DMS153 treated with DMSO at 0.1 percent for 48 hours (cell line): ENCODE measurements at regions not wholly inside any gene's neighbourhood (a gene's known extent, or its start where the extent isn't known, plus 50 kb on each side); places are given as distances from the start of the nearest gene placed in this dataset.
A peak's percentile ranks its signal among the peaks of the same experiment; 100 is the strongest.

Experiments
- DNase-seq: peaks from one replicate; lab custom pipeline; 2025; ENCODE audit not compliant: unreplicated experiment; lab: John Stamatoyannopoulos, UW

GRCh38 chr14:82113007-82113406 lies 579.4 kb upstream of the SEL1L start:
- no peak for DNase-seq

GRCh38 chr14:82113710-82114109 lies 580.1 kb upstream of the SEL1L start:
- no peak for DNase-seq

DNA sequence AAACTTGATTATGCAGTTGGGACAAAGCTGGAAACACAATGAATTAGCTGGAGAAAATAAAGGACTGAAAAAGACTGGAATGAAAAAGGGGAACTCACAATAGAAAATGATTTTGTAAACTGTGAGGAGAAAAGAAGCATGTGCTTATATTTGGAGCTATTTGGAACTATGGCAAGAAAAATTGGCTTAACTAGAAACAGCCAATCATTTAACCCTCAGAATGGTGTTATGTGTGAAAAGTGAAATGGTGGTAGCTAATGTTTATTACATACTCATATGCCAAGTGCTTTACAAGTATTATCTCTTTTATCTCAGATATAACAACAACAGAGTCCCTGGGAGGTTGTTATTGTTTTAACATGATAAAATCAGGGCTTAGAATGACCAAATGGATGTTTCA lies 583.1 kb upstream of the SEL1L start:
- no peak for DNase-seq

DNA sequence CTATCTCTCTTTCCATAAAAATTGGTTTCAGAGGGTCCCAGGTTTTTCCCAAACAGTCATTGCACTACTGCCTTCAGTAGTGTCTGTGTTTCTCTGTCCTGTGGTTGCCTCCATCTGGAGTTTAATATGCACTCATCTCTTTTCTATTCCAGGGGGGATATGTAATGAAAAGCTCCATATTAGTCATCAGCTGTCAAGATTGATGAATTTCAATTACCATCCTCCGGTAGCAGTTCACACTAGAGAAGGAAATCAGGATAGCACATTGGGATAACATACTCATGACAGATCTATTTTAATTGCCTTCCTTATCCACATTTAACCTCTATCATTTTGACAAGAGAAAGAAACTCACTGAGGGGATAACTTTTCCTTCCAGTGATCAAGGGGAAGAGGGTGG lies 589.0 kb upstream of the SEL1L start:
- no peak for DNase-seq

DNA sequence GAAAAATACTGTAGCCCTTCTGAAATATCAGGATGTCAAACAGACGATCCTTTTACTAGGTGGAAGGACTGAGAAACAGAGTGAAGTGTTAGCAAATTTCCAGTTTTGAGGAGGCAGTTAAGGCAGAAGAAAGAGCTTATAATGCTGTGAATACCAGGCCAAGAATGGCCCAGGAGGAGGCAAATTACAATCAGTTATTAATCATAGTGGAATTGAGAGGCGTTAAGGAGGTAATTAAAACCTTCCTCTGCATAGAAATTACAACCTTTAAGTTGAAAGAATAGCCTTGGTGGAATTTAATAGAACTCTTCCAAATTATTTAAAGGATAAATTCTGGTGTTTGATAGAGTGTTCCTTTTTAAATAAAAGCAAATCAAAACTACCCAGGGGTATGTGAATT lies 590.9 kb upstream of the SEL1L start:
- DNase-seq: no peak

- DNase-seq: no peak
Measured at GRCh38 chr14:82126006-82126405, 592.4 kb upstream of the SEL1L start.

GRCh38 chr14:82134411-82134810 lies 600.8 kb upstream of the SEL1L start:
- no peak for DNase-seq

- no peak for DNase-seq
Measured at GRCh38 chr14:82138431-82138830, 604.8 kb upstream of the SEL1L start.

- no peak for DNase-seq
Measured at GRCh38 chr14:82146846-82147245, 613.2 kb upstream of the SEL1L start.

GRCh38 chr14:82153689-82154088 lies 620.0 kb upstream of the SEL1L start:
- no peak for DNase-seq

GRCh38 chr14:82159624-82160023 lies 626.0 kb upstream of the SEL1L start:
- DNase-seq: no peak

DNA sequence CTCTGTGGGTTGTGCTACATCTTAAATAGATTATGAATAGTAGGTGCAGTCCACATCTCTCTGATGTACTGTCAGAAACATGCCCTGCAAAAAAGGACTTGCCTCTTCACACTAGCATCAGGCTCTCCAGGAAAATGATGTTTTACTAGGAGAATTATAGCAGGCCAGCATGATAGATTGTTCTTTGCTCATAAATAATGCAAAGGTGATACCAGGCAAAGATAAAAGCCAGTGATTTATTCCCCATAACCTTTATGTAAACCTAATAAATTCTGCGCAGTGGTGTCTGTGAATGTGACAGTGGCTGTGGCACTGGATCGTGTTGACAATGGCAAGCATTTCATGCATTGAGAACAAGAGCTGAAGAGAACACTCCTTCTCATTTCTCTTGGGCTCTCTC lies 646.5 kb upstream of the SEL1L start:
- peak; percentile 89 for DNase-seq

- no peak for DNase-seq
Measured at GRCh38 chr14:82182646-82183045, 649.0 kb upstream of the SEL1L start.

GRCh38 chr14:82190742-82191141 lies 657.1 kb upstream of the SEL1L start:
- DNase-seq: no peak

- no peak for DNase-seq
Measured at GRCh38 chr14:82192387-82192786, 658.7 kb upstream of the SEL1L start.

DNA sequence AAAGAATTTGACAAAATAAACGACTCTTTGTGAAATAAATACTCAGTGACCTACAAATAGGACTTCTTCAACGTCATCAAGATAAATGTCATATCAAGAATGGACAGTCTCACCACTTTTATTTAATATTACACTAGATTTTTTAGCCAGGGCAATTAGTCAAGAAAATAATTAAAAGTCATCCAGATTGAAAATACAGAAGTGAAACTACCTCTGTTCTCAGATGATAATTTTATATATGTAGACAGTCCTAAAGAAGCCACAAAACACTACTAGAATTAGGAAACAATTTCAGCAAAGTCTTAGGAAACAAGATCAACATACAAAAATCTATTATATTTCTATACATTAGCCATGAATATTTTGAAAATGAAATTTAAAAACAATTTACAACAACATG lies 689.6 kb upstream of the SEL1L start:
- no peak for DNase-seq

- DNase-seq: no peak
Measured at GRCh38 chr14:82224610-82225009, 691.0 kb upstream of the SEL1L start.

GRCh38 chr14:82230748-82231147 lies 697.1 kb upstream of the SEL1L start:
- DNase-seq: peak; percentile 14

- no peak for DNase-seq
Measured at GRCh38 chr14:82238649-82239048, 705.0 kb upstream of the SEL1L start.

DNA sequence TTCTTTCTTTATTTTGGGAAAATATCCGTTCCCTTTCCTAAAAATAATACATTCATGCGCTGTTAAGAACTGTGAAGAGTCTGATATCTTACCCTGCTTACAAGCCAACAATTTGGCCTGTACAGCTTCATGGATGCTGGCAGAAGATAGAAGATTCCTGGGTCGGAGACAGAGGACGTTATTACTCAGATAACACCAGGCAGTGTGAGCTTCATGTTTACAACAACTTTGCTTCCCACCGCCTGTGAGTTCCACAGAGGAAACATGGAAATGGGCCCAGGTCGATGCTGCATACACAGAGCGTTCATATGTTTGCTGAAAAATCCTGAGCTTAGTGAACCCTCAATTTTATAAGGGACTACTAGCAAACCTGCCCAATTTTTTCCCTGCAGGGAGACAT lies 705.6 kb upstream of the SEL1L start:
- no peak for DNase-seq

- DNase-seq: no peak
Measured at GRCh38 chr14:82244791-82245190, 711.1 kb upstream of the SEL1L start.

DNA sequence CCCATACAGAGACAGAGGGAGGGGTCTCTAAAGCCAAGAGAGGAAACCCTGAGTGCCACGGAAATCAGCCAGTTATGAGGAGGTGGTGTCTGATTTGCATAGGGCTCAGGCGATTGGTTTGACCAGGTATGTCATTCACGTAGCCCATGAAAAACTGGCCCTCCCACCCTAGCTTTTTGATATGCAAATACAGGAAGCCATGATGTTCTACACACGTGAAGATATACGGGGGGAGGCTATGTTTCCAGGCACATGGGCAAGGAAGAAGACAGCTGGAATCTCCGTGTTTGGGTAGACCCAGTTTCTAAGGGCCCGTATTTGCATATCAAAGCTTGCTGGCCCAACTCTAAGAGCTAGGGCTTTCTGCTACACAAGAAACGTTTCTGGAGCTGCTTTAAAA lies 717.8 kb upstream of the SEL1L start:
- DNase-seq: no peak

DNA sequence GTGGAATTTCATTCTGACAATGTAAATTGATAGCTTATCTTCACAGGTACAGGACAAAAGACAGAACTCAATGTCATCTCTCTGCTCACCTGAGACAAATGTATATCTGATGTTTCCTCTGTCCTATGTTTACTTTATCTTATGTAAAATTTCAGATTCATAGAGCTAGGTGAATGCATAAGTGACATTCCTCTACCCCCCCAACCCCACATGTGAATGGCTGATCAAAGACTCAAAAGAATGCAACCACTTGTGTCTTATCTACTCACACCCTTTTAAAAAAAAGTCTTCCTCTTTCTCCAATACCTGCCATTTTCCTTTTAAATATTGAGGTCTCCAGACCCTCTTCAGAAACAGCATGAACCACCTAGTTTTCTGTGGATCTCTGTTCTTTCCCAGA lies 736.6 kb upstream of the SEL1L start:
- DNase-seq: no peak

GRCh38 chr14:82298811-82299210 lies 765.2 kb upstream of the SEL1L start:
- DNase-seq: no peak
